HG03469 (cell line): ENCODE measurements at regions not wholly inside any gene's neighbourhood (a gene's known extent, or its start where the extent isn't known, plus 50 kb on each side); places are given as distances from the start of the nearest gene placed in this dataset.
"Not testable (repeated sequence)": the region's sequence is repeated elsewhere in the genome, so short reads cannot be mapped to it uniquely, and the experiment has no call there.

Source experiments
- ATAC-seq: cut with Tn5 transposase; IDR thresholded peaks from one replicate; pipeline ENCODE4 v1.9.1; 2021; ENCODE audit warnings: mild to moderate bottlenecking, moderate library complexity, moderate number of reproducible peaks; ENCODE audit not compliant: unreplicated experiment

DNA sequence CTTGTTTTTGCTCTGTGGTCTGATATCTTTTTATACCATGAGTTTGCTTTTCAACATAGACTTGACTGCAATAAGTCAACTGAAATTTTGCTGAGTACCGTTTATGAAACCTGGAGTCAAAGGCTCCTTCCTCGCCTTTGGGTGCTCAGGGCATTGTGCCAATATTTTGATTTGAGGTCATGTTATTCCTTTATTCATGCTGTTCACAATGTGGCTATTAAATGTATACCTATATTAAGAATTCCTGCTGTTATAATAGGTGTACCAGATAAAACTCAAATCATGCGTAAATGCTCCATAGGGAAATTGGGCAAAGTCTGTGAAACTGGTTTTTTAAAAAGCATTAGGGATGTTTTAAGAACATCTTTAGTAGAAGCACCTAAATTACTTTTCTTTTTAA is 334.0 kb upstream of the NUDT12 start:
- no peak for ATAC-seq

GRCh38 chr5:103895738-103896137 is 333.1 kb upstream of the NUDT12 start:
- no peak for ATAC-seq

DNA sequence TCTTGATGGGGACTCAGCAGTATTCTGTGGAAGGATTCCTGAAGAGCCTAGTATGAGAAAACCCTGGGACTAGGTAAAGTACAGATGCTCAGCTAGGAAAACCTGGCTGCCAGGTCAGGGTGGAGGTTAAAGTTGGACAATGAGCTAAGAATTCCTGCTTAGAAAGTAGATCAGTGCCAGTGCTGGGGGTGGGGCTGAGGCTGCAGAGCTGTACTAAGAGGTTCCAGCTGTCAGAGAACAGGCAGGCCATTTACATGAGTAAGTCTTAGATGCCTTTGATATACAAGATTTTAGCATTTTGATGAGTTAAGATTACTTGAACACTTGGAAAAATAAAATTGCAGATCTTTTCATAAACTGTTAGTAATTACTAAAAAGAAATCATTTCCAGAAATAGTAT is 332.3 kb upstream of the NUDT12 start:
- ATAC-seq: no peak

- no peak for ATAC-seq
These were observed 328.6 kb upstream of the NUDT12 start for GRCh38 chr5:103891151-103891550.

- ATAC-seq: no peak
These were observed 327.7 kb upstream of the NUDT12 start for GRCh38 chr5:103890313-103890712.

DNA sequence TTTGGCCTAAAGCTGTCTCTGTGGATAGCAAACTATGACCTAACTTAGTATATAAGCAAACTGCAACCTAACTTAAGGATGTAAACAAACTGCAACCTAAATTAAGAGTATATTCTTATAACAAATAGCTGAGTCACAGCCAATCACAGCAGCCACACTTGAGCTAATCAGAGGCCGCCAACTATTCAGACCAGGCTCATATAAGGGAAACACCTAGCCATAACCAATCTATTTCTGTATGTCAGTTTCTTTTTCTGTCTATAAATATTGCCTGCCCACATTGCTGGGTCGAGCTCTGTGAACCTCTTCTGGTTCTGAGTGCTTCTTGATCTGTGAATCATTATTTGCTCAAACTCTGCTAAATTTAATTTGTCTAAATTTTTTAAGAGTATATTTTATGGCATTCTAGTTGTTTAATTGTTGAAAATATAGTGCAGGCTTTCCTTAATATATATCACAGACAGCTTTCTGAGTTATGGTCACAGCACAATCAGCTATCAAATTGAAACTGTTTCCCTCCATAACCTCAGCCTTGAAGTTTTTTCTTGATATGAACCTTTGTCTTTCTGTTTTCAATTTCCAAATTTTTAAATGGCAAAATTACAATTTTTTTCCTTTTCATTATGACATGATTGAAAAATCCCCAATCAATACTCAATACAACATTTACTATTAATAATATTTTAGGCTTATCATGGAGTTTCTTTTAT is 327.1 kb upstream of the NUDT12 start:
- ATAC-seq: no peak

DNA sequence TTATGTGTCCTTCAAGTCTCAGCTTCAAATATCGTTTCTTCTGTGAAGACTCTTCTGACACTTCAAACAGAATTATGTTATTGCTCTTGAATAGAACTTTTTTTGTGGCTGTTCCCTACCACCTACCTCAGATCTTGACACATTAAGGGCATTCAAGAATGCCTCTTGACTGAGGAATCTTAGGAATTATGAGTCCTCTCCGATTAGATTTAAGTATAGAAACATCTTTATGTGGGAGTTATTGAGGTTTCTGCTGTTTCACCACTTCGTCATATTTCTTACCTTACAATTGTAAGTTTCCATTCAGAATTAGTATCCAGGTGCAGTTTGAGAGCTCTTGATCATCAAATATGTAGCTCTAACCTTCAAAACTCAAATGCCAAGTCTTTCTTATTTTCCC is 324.2 kb upstream of the NUDT12 start:
- no peak for ATAC-seq

- ATAC-seq: no peak
These were observed 320.6 kb upstream of the NUDT12 start for GRCh38 chr5:103883143-103883542.

- ATAC-seq: no peak
These were observed 319.0 kb upstream of the NUDT12 start for GRCh38 chr5:103881560-103881959.

DNA sequence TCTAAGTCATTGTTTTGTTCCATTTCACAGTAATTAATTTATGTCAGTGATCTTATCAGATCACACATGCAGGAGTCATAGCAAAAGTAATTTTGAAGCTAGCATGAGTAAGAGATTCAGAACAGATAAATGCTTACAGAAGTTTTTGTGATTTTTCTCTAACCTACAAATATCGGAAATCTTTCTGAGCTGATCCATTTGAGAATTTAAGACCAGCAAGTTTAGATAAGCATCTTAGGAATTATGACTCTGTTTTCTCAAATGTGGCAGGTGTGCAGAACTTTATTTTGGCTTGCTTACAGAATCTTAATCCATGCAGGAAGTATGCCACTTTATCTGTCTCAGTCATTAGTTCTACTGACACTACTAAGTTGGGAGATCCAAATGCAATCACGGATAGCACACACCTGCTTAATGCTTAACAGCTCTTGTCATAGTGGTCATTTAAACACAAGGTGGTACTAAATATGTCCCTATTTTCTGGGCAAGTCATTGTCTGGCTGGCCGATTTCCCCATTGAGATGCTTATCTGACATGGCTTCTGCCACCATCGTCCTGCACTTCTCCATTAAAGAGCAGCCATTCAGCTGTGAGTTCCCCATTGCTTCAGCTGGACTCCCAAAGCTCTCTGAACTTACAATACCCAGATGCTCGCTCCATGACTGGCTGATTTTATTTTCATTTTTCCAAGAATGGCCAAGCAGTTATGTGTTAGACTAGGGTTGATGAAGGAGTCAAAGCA is 305.4 kb upstream of the NUDT12 start:
- ATAC-seq: no peak

DNA sequence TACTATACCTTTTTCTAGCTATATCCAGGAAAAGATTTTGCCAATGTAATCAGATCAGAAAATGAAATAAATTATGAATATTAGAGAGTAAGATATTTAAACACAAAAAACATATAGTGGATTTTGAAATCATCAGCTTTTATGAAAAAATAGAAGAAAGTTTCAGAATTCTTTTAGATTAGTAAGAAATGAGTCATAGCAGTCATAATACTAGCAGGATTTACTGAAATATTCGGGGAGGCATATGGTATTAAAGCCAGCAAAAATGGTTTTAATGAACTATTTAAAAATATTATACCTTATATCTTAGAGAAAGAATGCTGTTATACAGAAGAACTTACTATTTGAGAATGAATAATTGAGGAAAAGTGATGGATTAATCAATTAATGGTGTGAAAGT is 303.6 kb upstream of the NUDT12 start:
- no peak for ATAC-seq

- no peak for ATAC-seq
These were observed 299.8 kb upstream of the NUDT12 start for GRCh38 chr5:103862398-103862797.

DNA sequence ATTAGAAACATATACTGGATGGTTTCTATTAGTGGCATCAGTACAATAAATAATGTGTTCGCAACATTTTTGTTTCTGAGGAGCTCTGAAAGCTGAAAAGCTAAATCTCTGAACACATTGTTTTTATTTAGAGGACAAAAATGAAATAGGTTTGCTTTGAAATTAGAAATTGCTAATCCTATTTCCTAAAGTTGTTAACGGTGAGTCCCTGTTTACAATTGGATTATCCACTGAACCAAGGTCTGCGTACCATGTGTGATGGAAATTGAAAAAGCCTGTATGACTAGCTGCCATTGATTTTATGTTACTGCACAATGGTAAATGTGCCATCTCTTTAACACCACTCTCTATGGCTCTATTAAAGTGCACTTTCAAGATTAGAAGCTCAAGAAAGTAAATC is 297.7 kb upstream of the NUDT12 start:
- ATAC-seq: no peak

DNA sequence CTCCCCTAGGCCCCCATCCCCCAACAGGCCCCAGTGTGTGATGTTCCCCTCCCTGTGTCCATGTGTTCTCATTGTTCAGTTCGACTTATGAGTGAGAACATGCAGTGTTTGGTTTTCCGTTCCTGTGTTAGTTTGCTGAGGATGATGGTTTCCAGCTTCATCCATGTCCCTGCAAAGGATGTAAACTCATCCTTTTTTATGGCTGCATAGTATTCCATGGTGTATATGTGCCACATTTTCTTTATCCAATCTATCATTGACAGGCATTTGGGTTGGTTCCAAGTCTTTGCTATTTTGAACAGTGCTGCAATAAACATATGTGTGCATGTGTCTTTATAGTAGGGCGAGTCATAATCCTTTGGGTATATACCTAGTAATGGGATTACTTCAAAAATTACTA is 295.8 kb upstream of the NUDT12 start:
- ATAC-seq: not testable (repeated sequence)

DNA sequence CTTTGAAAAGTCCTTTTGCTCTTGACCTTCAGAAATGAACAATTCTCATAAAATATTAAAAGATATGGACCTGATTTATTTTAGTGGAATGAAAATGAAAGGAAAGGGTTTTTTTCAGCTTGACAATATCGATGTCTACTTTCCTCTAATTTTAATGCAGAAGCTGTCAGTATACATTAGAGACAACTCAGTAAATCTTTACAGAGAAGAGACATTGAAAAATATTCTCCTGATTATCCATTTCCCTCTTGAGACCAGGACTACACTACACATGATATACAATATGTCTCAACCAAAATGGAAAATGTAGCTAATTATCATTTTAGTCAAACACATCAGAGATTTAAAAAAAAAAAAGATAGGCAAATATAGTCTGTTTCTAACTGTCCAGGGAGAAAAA is 288.5 kb upstream of the NUDT12 start:
- no peak for ATAC-seq

- ATAC-seq: no peak
These were observed 287.3 kb upstream of the NUDT12 start for GRCh38 chr5:103849934-103850333.

- no peak for ATAC-seq
These were observed 284.5 kb upstream of the NUDT12 start for GRCh38 chr5:103847060-103847459.

DNA sequence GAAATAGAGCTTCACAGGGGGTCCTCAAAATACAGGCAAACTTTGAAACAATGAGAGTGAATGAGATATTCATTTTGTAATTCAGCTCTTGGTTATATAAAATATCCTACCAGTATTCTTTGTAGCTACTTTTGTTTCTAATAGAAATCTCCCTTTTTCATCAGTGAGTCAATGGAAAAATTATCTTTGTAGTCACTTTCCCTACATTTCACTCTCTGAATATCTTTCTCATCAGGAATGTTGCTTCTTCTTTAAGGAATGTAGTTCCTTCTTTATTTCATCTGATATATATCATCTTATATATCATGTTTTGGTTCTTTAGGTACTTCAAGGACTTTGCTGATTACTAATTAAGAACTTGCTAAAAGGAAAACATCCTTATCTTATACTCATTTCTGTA is 280.3 kb upstream of the NUDT12 start:
- ATAC-seq: no peak

DNA sequence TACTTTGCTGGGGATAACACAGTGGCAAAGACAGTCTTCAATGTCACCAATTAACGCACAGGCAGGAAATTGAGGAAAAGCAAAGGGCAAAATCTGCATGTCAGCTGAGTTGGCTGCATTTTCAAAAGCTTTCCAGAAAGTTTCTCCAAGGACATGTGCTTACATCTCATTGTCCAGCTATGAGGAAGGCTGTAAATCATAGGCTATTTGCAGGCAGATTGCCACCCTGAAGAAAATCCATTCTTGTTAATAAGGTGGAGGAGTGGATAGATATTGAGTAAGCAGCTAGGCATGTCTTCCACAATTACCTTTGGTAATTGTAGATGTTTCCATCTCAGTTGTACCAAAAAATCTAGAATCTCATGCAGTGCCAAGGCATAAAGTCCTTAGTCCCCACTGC is 278.0 kb upstream of the NUDT12 start:
- no peak for ATAC-seq

DNA sequence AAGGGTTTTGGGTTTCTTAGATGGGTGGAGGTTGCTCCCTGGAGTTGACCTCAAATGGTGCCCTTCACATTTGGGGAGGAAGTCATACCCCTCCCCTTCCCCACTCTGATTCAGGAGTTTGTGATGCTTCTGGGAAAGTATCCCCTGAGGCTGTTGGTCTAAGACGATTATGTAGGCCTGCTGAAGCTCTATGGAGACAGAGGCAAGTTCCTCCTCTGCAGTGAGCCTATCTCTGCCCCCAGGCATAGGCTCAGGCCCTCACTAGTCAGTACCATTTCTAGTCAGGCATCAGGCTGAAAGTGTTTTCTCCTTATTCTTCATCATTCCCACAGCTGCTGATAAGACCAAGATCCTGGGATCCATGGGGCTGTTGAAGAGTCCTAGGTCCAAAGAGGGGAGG is 271.6 kb upstream of the NUDT12 start:
- ATAC-seq: no peak

DNA sequence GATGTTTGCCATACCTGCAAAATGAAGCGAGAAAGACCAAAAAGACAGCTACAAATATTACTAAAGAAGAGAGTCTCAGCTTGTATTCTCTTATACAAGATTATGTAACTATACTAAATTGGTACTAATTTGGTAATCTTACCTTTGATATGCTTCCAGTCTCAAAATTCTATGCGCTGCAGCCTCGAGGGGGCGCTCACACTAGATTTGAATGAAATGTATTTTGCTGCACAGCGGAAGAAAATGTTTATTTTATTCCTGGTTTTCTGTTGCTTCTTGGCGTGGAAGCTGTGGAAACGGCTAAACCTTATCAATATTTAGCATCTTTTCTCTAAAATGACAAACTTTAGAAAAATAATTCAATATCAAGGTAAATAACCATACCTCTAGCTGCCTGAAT is 267.0 kb upstream of the NUDT12 start:
- ATAC-seq: no peak

GRCh38 chr5:103827976-103828375 is 265.4 kb upstream of the NUDT12 start:
- no peak for ATAC-seq

DNA sequence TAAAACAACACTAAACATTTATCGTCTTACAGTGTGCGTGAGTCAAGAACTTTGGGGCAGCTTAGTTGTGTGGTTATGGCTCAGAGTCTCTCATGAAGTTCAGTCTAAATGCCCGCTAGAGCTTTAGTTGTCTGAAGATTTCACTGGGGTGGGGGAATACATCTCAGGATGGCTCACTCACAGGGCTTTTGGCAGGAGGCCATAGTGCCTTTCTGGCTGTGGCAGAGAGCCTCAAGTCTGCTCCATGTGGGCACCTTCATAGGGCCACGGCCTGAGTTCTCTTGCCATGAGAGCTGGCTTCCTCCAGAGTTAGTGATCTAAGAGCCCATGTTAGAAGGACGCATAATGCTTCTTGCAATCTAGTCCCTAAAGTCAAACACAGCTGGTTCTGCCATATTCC is 258.8 kb upstream of the NUDT12 start:
- no peak for ATAC-seq
